Mesendoderm (in vitro differentiated cells): ENCODE measurements at regions not wholly inside any gene's neighbourhood (a gene's known extent, or its start where the extent isn't known, plus 50 kb on each side); places are given as distances from the start of the nearest gene placed in this dataset.

ENCODE experiments used
- DNase-seq: peaks from one replicate; pipeline ENCODE4 v3.0.0; 2013
- H2AK5ac ChIP-seq: 2 replicates; pipeline ENCODE4 v1.6.1; 2013; ENCODE audit warnings: low read length, inconsistent platforms
- H2BK120ac ChIP-seq: 2 replicates; pipeline ENCODE4 v1.6.1; 2013; ENCODE audit warnings: low read depth, mild to moderate bottlenecking, low read length, moderate library complexity, mixed read lengths
- H2BK15ac ChIP-seq: replicated peaks from 2 replicates; pipeline ENCODE4 v1.6.1; 2013; ENCODE audit warnings: low read depth, mild to moderate bottlenecking, moderate library complexity
- H2BK5ac ChIP-seq: 2 replicates; pipeline ENCODE4 v1.6.1; 2013; ENCODE audit warnings: low read length, inconsistent platforms
- H3K18ac ChIP-seq: 2 replicates; pipeline ENCODE4 v1.6.1; 2013; ENCODE audit warnings: mild to moderate bottlenecking, low read length, mixed read lengths
- H3K23ac ChIP-seq: one replicate; pipeline ENCODE4 v1.6.1; 2013; ENCODE audit warnings: low read length
- H3K27ac ChIP-seq: 2 replicates; pipeline ENCODE4 v1.5.1; 2013; ENCODE audit warnings: low read depth, mild to moderate bottlenecking, inconsistent platforms, low read length, moderate library complexity
- H3K27me3 ChIP-seq: 2 replicates; pipeline ENCODE4 v1.6.1; 2013; ENCODE audit warnings: low read length, control low read depth, mild to moderate bottlenecking, inconsistent platforms; ENCODE audit not compliant: insufficient read depth, poor library complexity
- H3K36me3 ChIP-seq: 2 replicates; pipeline ENCODE4 v1.6.1; 2013; ENCODE audit warnings: low read length, inconsistent platforms; ENCODE audit not compliant: control insufficient read depth, insufficient read depth
- H3K4ac ChIP-seq: one replicate; pipeline ENCODE4 v1.6.1; 2013; ENCODE audit warnings: low read depth, mild to moderate bottlenecking, low read length, moderate library complexity
- H3K4me1 ChIP-seq: 2 replicates; pipeline ENCODE4 v1.6.1; 2013; ENCODE audit warnings: low read depth, low read length, inconsistent platforms; ENCODE audit not compliant: control insufficient read depth
- H3K4me2 ChIP-seq: 2 replicates; pipeline ENCODE4 v1.6.1; 2013; ENCODE audit warnings: low read length
- H3K4me3 ChIP-seq: 2 replicates; pipeline ENCODE4 v1.5.1; 2013; ENCODE audit warnings: mild to moderate bottlenecking, low read length
- H3K56ac ChIP-seq: one replicate; pipeline ENCODE4 v1.6.1; 2013; ENCODE audit warnings: low read length
- H3K79me1 ChIP-seq: 2 replicates; pipeline ENCODE4 v1.6.1; 2013; ENCODE audit warnings: low read length, inconsistent platforms
- H3K79me2 ChIP-seq: 2 replicates; pipeline ENCODE4 v1.6.1; 2013; ENCODE audit warnings: mild to moderate bottlenecking, low read length; ENCODE audit not compliant: control insufficient read depth, insufficient read depth
- H3K9ac ChIP-seq: 2 replicates; pipeline ENCODE4 v1.6.1; 2013; ENCODE audit warnings: low read length, inconsistent platforms
- H4K5ac ChIP-seq: one replicate; pipeline ENCODE4 v1.6.1; 2013; ENCODE audit warnings: low read length
- H4K8ac ChIP-seq: one replicate; pipeline ENCODE4 v1.6.1; 2013; ENCODE audit warnings: low read depth, mild to moderate bottlenecking, control low read depth, low read length, moderate library complexity
- WGBS: extraction: QIAGEN DNeasy Blood & Tissue Kit; methylation state at CpG from one replicate; pipeline ENCODE4 v1.1.7; 2013; ENCODE audit warnings: low lambda C conversion rate, missing lambda C conversion rate; ENCODE audit not compliant: insufficient coverage; ENCODE audit errors: extremely low coverage; 5-methylcytosine and 5-hydroxymethylcytosine counted together

- H3K4me3 ChIP-seq, result no peak overlapping the region
- no peak overlapping the region for H2AK5ac ChIP-seq
- no peaks in the 10 kb centered on the region for H3K36me3 ChIP-seq
- no peak overlapping the region for H3K27ac ChIP-seq
- no peak overlapping the region for H4K5ac ChIP-seq
- H3K27me3 ChIP-seq, result no peaks in the 10 kb centered on the region
- H2BK120ac ChIP-seq, result no peak overlapping the region
- no peaks in the 10 kb centered on the region for H3K79me2 ChIP-seq
- no peak overlapping the region for H2BK15ac ChIP-seq
- no peak overlapping the region for H4K8ac ChIP-seq
- no peak overlapping the region for H3K56ac ChIP-seq
- no CpG with 5 or more reads among the region's 10 CpGs for WGBS
- H3K9ac ChIP-seq, result no peak overlapping the region
- H3K4me2 ChIP-seq, result no peak overlapping the region
- H3K79me1 ChIP-seq, result no peaks in the 10 kb centered on the region
- DNase-seq, result peak; percentile 57
- no peak overlapping the region for H3K4ac ChIP-seq
- no peak overlapping the region for H3K23ac ChIP-seq
- H2BK5ac ChIP-seq, result no peak overlapping the region
- H3K4me1 ChIP-seq, result no peaks in the 10 kb centered on the region
- no peak overlapping the region for H3K18ac ChIP-seq
Measured at GRCh38 chr1:226482975-226483700, 65.4 kb upstream of the STUM start.

- Histone ChIP-seq H2BK120ac (no peak overlapping the region), H2BK15ac (no peak overlapping the region), H3K9ac (no peak overlapping the region), H3K56ac (no peak overlapping the region), H3K4me3 (no peak overlapping the region), H3K27ac (no peak overlapping the region), H3K79me2 (no peaks in the 10 kb centered on the region), H4K8ac (no peak overlapping the region), H3K4me2 (no peak overlapping the region), H3K79me1 (no peaks in the 10 kb centered on the region), H3K36me3 (no peaks in the 10 kb centered on the region), H3K27me3 (no peaks in the 10 kb centered on the region), H2AK5ac (no peak overlapping the region), H3K4ac (no peak overlapping the region), H3K4me1 (no peaks in the 10 kb centered on the region), H4K5ac (no peak overlapping the region), H2BK5ac (no peak overlapping the region), H3K23ac (no peak overlapping the region), H3K18ac (no peak overlapping the region)
- no CpG with 5 or more reads among the region's 5 CpGs for WGBS
- no peak for DNase-seq
Measured at GRCh38 chr1:226485192-226485591, 63.4 kb upstream of the STUM start.

DNA sequence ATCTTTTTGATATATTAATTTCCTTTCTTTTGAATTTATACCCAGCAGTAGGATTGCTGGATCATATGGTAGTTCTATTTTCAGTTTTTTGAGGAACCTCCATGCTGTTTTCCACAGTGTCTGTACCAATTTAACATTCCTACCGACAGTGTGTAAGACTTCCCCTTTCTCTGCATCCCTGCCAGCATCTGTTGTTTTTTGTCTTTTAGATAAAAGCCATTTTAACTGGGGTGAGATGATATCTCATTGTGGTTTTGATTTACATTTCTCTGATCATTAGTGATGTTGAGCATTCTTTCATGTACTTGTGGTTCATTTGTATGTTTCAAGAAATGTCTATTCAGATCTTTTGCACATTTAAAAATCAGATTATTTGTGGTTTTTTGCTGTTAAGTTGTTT is 62.4 kb upstream of the STUM start:
- H3K9ac ChIP-seq, result no peak overlapping the region
- DNase-seq, result no peak
- no peak overlapping the region for H3K4ac ChIP-seq
- no peaks in the 10 kb centered on the region for H3K79me1 ChIP-seq
- H3K4me1 ChIP-seq, result no peaks in the 10 kb centered on the region
- WGBS, result no CpG with 5 or more reads among the region's 1 CpG
- no peak overlapping the region for H3K4me3 ChIP-seq
- H4K8ac ChIP-seq, result no peak overlapping the region
- H3K27me3 ChIP-seq, result no peaks in the 10 kb centered on the region
- no peak overlapping the region for H2BK5ac ChIP-seq
- no peak overlapping the region for H2AK5ac ChIP-seq
- H3K23ac ChIP-seq, result no peak overlapping the region
- H4K5ac ChIP-seq, result no peak overlapping the region
- no peak overlapping the region for H3K56ac ChIP-seq
- no peak overlapping the region for H3K18ac ChIP-seq
- no peak overlapping the region for H2BK120ac ChIP-seq
- no peaks in the 10 kb centered on the region for H3K36me3 ChIP-seq
- H3K4me2 ChIP-seq, result no peak overlapping the region
- H2BK15ac ChIP-seq, result no peak overlapping the region
- no peaks in the 10 kb centered on the region for H3K79me2 ChIP-seq
- H3K27ac ChIP-seq, result no peak overlapping the region

- no peak overlapping the region for H2AK5ac ChIP-seq
- H3K4me2 ChIP-seq, result no peak overlapping the region
- H3K79me2 ChIP-seq, result no peaks in the 10 kb centered on the region
- H2BK15ac ChIP-seq, result no peak overlapping the region
- no peak overlapping the region for H4K5ac ChIP-seq
- no CpG with 5 or more reads among the region's 2 CpGs for WGBS
- H2BK5ac ChIP-seq, result no peak overlapping the region
- H3K4ac ChIP-seq, result no peak overlapping the region
- H3K23ac ChIP-seq, result no peak overlapping the region
- H3K36me3 ChIP-seq, result no peaks in the 10 kb centered on the region
- H3K9ac ChIP-seq, result no peak overlapping the region
- DNase-seq, result no peak
- no peak overlapping the region for H3K56ac ChIP-seq
- no peaks in the 10 kb centered on the region for H3K79me1 ChIP-seq
- no peak overlapping the region for H2BK120ac ChIP-seq
- no peak overlapping the region for H3K18ac ChIP-seq
- H3K27me3 ChIP-seq, result no peaks in the 10 kb centered on the region
- no peaks in the 10 kb centered on the region for H3K4me1 ChIP-seq
- no peak overlapping the region for H4K8ac ChIP-seq
- H3K4me3 ChIP-seq, result no peak overlapping the region
- no peak overlapping the region for H3K27ac ChIP-seq
Measured at GRCh38 chr1:226487921-226488320, 60.6 kb upstream of the STUM start.

DNA sequence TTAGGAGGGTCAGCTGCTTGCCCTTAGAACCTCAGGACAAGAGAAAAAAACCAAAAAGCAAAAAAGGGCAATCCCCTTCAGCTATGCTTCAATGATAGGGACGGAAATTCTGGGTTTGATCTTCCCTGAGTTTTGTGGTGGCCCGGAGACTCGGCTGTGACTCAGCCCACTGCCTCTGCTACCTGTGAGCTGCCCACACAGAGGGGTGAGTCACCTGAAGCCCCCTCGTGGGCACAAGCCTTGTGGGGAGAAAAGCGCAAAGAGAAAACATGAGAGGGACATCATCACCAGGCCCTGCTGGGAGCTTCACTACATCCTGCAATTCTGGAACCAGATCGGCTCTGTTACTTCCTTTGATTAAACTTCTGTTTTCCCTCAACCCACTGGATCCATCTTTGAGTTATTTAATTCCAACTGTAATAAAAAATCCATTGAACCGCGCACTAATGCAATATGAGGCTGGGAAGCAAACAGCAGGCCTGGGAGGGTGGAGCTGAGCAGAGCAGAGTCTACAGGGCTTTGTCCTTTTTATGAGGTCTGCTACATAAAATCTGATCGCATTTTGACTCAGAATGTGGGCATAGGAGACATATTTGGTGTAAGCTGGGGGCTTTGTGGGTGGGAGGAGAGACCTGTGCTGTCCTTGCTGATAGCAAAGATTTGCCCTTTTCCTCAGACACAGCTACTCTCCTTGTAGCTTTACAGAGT is 58.7 kb upstream of the STUM start:
- Histone ChIP-seq H3K23ac (no peak overlapping the region), H3K4me3 (no peak overlapping the region), H3K9ac (no peak overlapping the region), H3K4me1 (no peaks in the 10 kb centered on the region), H2BK15ac (no peak overlapping the region), H3K4me2 (no peak overlapping the region), H3K27ac (no peak overlapping the region), H2AK5ac (no peak overlapping the region), H3K79me1 (no peaks in the 10 kb centered on the region), H3K27me3 (no peaks in the 10 kb centered on the region), H3K56ac (no peak overlapping the region), H2BK120ac (no peak overlapping the region), H3K18ac (no peak overlapping the region), H3K36me3 (no peaks in the 10 kb centered on the region), H3K79me2 (no peaks in the 10 kb centered on the region), H4K8ac (no peak overlapping the region), H3K4ac (no peak overlapping the region), H2BK5ac (no peak overlapping the region), H4K5ac (no peak overlapping the region)
- no CpG with 5 or more reads among the region's 9 CpGs for WGBS
- DNase-seq, result no peak
